Stimulated activated CD4-positive, alpha-beta T cell treated with anti-CD3 and anti-CD28 coated beads, Interleukin-4, amount 100 ng/mL, for 24 hours (primary cell): ENCODE measurements at regions not wholly inside any gene's neighbourhood (a gene's known extent, or its start where the extent isn't known, plus 50 kb on each side); places are given as distances from the start of the nearest gene placed in this dataset.
"Not testable (repeated sequence)": the region's sequence is repeated elsewhere in the genome, so short reads cannot be mapped to it uniquely, and the experiment has no call there.

ENCODE experiments used
- DNase-seq: peaks from one replicate; pipeline ENCODE4 v3.0.0-alpha.2; 2020

DNA sequence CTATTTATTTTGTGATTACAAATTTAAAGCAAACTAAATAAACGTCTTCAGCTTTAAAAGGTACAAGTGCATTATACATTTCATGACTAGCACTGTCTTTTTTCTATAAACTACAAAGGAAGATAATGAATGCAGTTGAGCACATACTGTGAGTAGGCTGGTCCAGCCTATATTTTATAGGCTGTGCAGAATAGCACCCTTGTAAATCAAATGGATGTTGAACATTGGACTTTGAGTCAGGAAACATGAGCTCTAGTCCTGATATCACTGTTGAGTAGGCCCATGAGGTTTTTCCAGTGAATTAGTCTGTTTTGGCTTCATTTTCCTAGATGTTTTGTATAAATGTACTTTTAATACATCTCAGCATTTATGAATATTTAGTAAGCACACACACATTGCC is 447.3 kb upstream of the KCNMB2 start:
- DNase-seq, result no peak

DNA sequence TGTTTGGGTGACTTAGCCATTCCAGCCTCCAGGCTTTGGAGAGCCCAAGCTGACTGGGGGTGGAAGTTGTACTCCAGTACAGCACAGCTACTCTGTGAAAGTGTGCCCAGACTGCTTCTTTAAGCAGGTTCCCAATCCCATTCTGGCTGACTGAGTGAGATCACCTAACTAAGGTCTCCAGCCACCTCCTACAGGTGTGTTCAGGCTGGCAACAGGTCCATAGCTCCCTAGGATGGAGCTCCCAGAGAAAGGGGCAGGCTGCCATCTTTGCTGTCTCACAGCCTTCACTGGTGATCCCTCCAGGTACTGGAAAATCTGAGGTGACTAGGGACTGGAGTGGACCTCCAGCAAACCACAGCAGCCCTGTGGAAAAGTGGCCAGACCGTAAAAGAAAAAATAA is 445.3 kb upstream of the KCNMB2 start:
- no peak for DNase-seq

DNA sequence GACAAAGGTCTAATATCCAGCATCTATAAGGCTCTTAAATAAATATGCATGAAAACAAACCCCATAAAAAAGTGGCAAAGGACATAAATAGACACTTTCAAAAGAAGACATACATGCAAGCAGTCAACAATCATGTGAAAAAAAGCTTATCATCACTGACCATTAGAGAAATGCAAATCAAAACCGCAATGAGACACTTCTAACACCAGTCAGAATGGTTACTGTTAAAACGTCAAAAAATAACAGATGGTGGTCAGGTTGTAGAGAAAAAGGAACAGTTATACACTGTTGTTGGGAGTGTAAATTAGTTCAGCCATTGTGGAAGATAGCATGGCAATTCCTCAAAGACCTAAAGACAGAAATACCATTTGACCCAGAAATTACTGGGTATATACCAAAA is 440.7 kb upstream of the KCNMB2 start:
- DNase-seq, result no peak

DNA sequence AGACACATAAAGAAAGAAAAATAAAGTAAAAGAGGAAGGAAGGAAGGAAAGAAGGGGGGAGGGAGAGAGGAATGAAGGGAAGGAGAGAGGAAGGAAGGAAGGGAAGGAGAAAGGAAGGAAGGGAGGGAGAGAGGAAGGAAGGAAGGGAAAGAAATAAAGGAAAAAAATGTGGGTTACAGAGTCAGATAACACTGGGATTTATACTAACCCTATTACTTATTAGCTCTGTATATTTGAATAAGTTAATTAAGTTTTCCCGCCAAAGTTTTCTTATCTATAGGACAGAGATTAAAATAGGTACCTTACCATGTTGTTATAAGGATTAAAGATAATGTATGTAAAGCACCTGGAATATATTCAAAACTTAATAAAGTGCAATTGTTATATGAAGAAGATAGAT is 439.3 kb upstream of the KCNMB2 start:
- no peak for DNase-seq

DNA sequence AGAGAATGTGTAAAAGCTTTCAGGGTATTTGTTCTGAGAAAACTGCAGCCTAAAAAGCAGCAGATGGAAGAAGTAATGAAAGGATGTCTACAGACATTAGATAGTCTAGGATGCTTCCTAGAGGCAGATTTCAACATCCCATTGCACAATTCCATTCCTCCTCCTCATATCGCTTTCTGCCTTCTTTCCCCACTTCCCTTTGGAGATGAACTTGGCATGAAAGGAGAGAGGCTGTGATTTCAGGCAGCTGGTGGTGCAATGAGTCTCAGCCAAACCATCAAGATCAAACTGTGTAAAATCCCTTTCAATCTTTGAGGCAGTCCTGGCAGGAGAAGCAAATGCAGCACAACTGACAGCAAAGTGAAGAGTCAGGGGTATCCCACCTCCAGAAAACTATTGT is 438.7 kb upstream of the KCNMB2 start:
- no peak for DNase-seq

DNA sequence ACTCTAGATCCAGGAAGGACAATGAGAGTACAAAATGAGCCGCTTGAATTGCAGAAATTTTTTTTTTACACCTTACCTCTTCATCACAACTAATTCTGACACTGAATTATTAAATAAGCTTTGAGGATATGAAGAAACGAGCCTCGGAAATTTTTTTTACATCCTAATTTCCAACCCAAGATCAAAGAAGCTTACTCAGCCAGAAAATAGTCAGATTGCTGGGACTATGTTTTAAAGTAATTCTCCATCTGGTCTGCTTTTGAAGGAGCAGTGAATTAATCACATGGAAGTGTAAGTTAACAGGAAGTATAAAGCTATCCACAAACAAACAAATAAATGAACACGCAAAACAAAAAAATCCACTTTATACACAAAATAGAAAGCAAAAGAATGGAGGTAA is 437.0 kb upstream of the KCNMB2 start:
- DNase-seq, result no peak

DNA sequence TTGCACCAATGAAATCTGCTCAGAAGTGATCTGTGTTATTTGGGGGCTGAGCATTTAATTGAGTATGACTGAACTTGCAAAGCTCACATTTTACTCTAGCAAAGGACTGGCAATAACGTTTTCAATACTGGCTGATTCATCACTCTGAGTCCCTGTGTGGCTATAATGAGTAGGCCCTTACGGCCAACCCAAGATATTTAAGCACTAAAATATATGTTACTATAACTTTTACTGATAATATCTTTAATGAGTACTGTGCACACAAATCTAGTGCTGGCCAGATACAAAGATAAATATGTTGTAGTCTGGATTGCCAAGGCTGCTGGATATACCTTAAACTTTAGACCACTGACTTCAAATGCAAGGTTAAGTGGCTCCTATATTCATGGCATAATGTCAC is 436.4 kb upstream of the KCNMB2 start:
- no peak for DNase-seq

DNA sequence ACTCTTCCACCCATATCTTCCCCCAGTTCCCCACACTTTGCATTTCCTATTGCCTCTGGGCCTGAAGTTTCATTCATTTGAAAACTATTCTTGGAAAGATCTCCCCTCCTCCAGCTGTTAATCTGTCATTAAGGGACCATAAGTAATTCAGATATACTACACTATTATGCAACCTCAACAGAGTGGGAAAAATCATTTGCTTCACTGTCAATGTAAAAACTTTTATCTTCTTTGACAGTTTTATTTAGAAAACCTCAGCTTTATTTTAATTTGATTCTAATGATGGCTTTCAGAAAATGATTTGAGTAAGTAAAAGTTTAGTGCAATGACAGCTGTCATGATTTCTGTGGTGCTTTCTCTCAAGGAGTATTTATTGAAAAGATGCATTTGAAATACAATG is 435.3 kb upstream of the KCNMB2 start:
- no peak for DNase-seq

DNA sequence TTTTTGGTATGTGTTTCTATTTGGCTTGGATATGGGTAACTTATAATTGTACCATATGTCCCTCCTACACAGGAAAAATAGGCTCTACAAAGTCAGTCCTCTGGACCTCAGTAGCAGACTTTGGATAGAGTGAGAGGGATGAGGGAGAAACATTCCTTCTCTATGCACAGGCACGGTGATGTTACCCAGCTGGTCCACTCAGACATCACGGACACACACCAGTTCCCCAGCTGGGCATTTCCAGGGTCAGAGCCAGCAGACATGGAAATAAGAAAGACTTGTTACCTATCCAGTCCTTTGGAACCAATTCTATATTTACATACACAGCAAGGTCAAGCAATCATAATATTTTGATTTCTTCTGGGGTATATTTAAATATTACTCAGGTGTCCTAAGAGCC is 433.1 kb upstream of the KCNMB2 start:
- DNase-seq, result no peak

DNA sequence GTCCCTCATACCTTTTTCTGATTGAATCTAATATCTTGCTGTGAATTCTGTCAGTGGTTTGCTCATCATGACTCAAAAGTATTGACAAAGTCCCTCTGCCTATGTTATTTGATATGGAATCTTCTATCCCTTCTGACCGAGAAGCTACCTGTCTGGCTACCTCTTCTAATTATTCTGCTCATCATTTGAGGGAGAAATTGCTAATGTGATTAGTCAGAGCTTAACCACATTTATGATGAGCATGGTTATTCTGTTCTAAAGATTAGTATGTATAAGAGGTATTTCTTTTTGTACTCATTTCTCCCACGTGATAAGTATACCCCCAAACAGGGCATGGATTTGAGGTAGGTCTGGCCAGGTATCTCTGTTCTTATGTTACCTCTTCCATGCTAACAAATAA is 428.4 kb upstream of the KCNMB2 start:
- DNase-seq, result no peak

DNA sequence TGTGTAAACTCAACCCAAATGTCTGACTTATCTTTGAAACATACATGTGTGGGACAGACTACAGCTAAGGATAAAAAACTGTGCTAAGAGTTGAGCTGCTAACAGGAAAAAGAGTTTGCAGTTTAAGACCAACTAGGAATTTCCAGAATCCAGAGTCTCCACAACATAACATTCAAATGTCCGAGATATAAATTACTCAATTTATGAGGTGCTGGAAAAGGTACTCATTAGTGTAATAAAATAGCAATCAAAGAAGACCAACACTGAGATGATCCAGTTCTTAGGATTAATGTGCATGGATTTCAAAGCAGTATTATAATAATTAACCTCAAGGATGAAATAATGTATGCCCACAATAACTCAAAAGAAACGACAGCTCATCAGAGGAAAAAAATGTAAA is 426.5 kb upstream of the KCNMB2 start:
- no peak for DNase-seq

DNA sequence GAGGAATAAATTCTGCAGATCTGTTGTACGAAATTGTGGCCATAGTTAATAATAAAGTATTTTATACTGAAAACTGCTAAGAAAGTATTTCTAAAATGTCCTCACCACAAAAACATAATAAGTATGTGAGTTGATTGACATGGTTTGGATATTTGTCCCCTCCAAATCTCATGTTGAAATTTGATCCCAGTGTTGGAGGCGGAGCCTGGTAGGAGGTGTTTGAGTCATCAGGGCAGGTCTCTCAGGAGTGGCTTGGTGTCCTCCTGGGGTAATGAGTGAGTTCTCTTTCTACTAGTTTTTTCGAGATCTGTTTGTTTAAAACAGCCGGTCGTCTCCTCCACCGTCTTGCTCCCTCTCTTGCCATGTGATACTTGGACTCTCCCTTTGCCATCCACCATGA is 424.1 kb upstream of the KCNMB2 start:
- no peak for DNase-seq

DNA sequence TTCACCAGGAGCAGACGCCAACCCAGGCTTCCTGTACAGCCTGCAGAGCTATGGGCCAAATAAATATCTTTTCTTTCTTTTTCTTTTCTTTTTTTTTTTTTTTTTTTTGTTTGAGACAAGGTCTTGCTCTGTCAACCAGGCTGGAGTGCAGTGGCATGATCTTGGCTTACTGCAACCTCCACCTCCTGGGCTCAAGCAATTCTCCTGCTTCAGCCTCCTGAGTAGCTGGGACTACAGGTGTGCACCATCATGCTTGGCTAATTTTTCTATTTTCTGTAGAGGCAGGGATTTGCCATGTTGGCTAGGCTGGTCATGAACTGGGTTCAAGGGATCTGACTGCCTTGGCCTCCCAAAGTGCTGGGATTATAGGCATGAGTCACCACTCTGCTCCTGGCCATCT is 423.7 kb upstream of the KCNMB2 start:
- not testable (repeated sequence) for DNase-seq

DNA sequence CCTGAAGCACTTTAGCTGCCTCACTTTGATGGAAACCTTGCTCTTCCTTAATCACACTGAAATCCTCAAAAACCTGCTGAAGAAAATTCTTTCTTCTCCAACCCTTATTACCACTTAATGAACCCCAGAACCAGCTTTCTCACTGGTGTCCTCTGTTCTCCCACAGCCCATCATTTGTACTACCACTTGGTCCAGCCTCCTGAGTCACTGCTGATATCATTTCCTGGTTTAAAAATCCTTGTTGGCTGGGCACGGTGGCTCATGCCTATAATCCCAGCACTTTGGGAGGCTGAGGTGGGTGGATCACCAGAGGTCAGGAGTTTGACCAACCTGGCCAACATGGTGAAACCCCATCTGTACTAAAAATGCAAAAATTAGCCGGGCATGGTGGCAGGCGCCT is 418.6 kb upstream of the KCNMB2 start:
- DNase-seq, result no peak

DNA sequence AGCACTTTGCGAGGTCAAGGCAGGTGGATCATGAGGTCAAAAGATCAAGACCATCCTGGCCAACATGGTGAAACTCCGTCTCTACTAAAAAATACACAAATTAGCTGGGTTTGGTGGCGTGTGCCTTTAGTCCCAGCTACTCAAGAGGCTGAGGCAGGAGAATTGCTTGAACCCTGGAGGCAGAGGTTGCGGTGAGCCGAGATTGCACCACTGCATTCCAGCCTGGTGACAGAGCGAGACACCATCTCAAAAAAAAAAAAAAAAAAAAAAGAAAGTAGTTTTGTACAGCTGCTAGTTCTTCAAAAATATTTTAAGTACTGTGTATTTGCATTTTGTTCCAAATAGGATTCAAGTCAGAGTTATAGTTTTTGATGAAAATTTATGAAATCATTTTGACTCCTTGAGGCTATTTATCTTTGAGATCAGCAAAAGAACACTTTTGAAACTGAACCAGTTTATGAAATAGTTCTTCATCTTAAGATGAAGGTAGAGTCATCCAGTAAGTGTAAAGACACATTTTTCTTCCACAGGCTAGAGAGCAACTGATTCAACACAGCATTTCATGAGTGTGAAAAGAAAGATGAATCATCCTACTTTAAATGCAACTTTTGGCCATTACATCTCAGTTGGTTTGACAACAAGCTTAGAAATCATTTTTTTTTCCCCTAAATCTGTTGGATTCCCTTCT is 416.5 kb upstream of the KCNMB2 start:
- DNase-seq, result not testable (repeated sequence)

DNA sequence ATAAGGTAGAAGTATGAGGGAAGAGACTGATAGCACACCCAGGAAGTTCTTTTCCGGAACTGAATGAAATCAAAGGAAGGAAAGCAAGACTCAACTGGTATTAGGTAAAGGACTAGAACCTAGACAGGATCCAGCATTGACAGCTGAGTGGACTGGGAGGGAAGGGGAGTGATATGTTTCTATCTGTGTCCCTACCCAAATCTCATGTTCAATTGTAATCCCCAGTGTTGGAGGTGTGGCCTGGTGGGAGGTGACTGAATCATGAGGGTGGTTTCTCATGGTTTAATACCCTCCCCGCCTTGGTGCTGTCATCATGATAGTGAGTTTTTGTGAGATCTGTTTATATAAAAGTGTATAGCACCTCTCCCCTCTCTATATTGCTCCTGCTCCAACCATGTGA is 415.9 kb upstream of the KCNMB2 start:
- DNase-seq, result peak; percentile 15

DNA sequence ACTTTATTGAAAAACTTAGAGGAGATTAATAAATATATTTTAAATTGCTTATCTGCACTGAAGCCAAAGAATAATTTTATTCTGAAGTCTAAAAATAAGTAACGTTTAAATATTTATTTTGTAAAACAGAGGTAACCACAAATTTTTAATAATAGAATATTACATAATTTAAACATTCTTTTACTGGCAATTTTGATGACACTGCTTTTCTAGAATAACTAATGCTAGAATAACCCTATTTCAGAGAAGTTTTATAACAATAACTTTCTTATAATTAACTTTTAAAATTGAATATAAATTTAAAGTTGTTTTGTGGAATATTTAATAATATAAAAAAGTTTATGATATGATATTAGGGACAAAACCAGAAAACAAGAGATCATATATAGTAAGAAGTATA is 409.6 kb upstream of the KCNMB2 start:
- no peak for DNase-seq

DNA sequence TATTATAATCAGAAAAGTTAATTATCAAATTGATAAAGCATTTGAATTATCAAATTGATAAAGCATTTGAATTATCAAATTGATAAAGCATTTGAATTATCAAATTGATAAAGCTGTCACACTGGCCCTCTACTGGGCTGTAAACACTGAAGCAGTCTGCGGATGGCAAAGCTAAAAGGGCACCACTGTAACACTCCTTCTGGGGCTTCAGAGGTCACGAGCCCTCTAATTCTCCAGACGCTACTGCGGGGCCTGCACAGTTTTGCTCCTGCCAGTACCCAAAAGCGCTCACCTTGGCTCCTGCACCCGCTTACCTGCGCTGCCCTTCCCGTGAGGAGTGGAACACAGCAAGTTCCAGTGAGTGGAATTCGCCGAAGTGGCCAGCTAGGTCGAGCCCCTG is 409.0 kb upstream of the KCNMB2 start:
- DNase-seq, result no peak

DNA sequence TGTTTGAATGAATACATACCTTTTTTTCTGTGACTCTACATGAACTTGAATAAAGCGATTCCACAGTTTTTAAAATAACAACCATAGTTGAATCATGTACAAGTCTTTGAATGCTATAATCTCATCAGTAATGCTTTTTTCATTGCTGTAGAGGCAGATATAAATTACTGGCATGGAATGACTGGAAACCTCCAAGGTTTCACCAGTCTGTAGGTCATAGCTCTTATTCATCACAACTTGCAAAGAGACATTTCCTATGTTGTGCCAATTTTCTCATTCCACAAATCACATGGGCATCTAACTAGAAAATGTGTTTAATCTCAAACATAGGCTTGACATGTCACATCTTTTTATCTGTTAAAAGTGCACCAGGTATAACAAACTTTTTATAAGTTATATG is 407.1 kb upstream of the KCNMB2 start:
- DNase-seq, result no peak

DNA sequence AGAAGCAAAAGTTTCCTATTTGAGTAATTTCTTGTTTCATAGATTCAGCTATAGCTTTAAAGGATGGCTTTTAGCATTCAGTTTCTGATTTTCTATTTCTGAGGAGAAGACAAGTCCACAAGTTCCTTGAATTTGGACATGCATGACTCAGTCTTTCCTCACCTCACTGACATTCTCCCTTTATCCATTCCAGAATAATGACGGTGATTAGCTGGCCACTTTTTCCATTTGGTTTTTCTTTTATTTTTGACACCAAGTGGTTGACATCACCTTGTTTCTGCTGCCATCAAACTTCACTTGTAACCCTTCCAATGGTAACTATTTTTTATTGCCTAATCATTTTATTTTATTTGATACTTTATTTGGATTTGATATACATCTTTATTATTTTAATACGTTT is 404.4 kb upstream of the KCNMB2 start:
- no peak for DNase-seq

DNA sequence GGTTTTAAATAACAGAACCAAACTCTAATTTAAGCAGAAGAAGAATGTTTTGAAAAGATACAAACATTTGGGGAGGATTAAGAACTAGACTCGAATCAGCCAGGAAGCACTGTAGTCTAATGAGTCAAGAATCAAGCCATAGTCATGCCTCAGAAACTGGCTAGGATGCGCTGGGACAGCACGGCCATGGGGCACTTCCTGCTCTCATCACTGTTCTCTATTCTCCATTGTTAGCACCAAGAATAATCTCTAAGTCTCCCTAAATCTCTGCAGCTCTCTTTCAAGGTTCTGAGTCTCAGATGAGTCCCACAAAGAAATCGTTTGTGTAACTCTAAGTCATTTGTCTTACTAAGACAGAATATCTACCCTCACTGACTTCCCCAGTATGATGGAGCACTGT is 399.0 kb upstream of the KCNMB2 start:
- DNase-seq, result no peak

DNA sequence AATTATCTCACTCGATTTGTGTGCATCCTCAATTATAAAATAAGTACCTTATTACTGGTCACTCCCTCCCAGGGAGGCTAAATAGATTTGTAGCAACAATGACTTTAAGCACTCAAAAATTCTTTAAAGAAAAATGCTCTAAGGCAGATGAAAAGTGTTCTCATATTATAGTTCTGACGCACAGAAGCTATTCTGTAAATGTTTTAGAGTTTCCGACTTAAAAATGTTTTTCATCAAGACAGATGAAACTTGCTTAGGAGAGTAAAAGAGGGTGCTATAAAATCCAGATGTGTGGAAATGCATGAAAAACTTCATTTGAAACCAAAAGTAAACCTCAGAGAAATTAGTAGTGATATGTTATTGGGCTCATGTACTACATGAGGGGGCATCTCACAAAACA is 398.4 kb upstream of the KCNMB2 start:
- DNase-seq, result no peak

DNA sequence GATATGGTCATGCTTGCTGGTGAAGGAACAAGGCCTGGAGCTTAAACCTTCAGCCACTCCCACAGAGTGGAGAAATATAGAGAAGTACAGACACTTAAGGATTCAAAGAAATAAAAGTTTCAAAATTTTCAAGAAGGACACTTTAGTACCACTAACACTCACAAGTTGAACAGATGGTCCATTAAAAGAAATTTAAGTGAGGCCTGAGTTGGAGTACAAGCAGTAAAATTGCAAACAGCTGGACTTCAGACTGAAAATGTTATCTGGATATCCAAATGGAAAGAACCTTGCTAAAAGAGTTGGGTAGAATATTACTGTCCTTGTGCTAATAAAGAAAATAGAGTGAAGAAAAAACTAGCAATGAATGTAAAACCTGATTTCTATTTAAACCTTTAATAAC is 397.1 kb upstream of the KCNMB2 start:
- DNase-seq, result no peak

DNA sequence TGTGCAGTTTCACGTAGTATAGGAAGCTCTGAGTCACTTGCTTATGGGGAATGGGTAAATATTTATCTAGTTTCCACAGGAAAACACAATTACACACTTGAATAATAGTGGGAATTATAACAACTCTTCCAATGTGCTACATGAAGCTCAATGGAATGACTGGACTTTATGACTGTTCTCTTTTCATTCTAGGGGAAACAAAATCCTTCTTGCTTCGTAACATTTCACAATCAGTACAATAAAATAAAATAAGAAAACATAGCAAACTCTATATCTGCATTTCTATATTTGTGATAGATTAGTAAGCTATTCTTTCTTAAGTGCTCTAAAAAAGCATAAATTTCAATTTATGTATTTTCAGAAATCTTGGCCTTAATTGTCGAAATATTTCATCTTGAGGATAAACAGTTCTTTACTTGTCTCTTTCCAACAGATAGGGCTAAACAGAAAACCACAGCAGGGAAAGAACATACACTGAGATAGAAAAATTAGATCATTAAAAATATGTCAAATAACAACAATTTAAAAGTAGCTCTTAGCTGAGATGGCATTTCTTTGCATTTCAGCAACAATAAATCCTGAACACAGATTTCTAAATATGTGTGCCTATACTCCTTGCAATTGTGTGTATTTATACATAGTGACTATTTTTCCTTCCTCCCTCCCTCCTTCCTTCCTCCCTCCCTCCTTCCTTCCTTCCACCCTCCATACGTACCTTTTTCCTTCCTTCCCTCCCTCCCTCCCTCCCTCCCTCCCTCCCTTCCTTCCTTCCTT is 395.5 kb upstream of the KCNMB2 start:
- DNase-seq, result no peak

DNA sequence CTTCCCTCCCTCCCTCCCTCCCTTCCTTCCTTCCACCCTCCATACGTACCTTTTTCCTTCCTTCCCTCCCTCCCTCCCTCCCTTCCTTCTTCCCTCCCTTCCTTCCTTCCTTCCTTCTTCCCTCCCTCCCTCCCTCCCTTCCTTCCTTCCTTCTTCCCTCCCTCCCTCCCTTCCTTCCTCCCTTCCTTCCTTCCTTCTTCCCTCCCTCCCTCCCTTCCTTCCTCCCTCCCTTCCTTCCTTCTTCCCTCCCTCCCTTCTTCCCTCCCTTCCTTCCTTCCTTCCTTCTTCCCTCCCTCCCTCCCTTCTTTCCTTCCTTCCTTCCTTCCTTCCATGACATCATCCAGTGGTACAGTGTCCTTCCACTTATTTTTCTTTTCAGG is 394.9 kb upstream of the KCNMB2 start:
- DNase-seq, result not testable (repeated sequence)
